A673 (cell line): ENCODE measurements at regions not wholly inside any gene's neighbourhood (a gene's known extent, or its start where the extent isn't known, plus 50 kb on each side); places are given as distances from the start of the nearest gene placed in this dataset.

ENCODE experiments used
- CTCF ChIP-seq: fragments of 300-800, 200-600 bp; sonication (generic); conservative IDR thresholded peaks from 2 replicates; pipeline ENCODE4 v1.5.1; 2017; ENCODE audit warnings: low read depth, mild to moderate bottlenecking, antibody characterized with exemption, low read length, moderate library complexity, mixed read lengths
- EZH2 ChIP-seq: fragments of 200-600 bp; sonication (generic); IDR thresholded peaks from 2 replicates; pipeline ENCODE4 v1.6.1; 2017; ENCODE audit warnings: borderline replicate concordance, low read depth, mild to moderate bottlenecking, mixed read lengths, antibody characterized with exemption, low read length; ENCODE audit not compliant: poor library complexity, severe bottlenecking

GRCh38 chr5:88646866-88647265, 236.1 kb downstream of the MEF2C start:
- TF ChIP-seq CTCF: no peak
- no peak for TF ChIP-seq EZH2
